ENCODE measurements at regions not wholly inside any gene's neighbourhood (a gene's known extent, or its start where the extent isn't known, plus 50 kb on each side); places are given as distances from the start of the nearest gene placed in this dataset.

DNA sequence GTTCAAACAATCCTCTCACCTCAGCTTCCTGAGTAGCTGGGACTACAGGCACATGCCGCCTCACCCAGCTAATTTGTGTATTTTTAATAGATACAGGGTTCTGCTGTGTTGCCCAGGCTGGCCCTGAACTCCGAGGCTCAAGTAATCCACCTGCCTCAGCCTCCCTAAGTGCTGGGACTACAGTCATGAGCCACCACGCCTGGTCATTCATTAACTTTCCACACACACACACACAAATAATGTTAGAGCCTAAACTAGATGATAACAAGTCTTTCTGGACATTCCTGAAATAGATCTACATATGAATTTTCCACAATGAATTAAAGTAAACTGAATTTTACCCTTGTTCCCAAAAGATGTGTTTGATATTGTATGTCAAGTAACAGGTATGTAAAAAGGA lies 776.0 kb downstream of the GALC start:
- H3K36me3 ChIP-seq: no peaks in the 10 kb centered on the region
- TF ChIP-seq CTCF (IDR thresholded peaks at IDR 0.05): no peak
- no peak for TF ChIP-seq POLR2A (IDR thresholded peaks at IDR 0.05)
- no peaks in the 10 kb centered on the region for H3K4me1 ChIP-seq
- H3K4me3 ChIP-seq (replicated peaks in 1 of 3): no peak overlapping the region
- H3K27me3 ChIP-seq: no peaks in the 10 kb centered on the region
- DNase-seq: no peak
- intact Hi-C loops (cut with DNase I): no loop called here
- H3K9me3 ChIP-seq: no peaks in the 10 kb centered on the region
- H3K27ac ChIP-seq: no peak overlapping the region
- 84 to 97% methylated on average over 3 of the region's 3 CpGs for WGBS, 2 donors

GRCh38 chr14:87214558-87214957 lies 778.4 kb downstream of the GALC start:
- no peak overlapping the region for H3K4me3 ChIP-seq (replicated peaks in 1 of 3)
- H3K4me1 ChIP-seq: no peaks in the 10 kb centered on the region
- H3K27me3 ChIP-seq: no peaks in the 10 kb centered on the region
- no peak overlapping the region for H3K27ac ChIP-seq
- intact Hi-C loops (cut with DNase I): no loop called here
- H3K9me3 ChIP-seq: no peaks in the 10 kb centered on the region
- no peaks in the 10 kb centered on the region for H3K36me3 ChIP-seq
- DNase-seq: no peak
- WGBS, 2 donors: 73 to 79% methylated on average over 1 of the region's 1 CpG
- no peak for TF ChIP-seq CTCF (IDR thresholded peaks at IDR 0.05)
- TF ChIP-seq POLR2A (IDR thresholded peaks at IDR 0.05): no peak

DNA sequence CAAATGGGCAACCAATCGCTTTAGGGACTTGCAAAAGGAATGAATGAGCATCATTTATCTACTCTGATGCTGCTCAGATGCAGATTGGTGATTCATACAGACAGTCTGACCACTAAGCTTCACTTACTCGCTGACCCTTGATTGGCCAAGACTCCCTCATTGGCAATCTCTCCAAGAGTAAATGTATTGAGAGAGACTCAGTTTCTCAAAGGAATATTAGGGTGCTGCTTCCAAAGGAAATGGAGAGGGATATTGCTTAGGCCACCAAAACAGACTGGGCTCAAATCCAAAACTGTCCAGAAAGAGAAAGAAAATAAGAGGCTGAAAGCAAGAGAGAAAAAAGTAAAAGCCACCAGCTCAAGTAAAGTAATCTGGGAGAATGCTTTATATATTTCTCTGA lies 785.2 kb downstream of the GALC start:
- H3K36me3 ChIP-seq: no peaks in the 10 kb centered on the region
- no peaks in the 10 kb centered on the region for H3K9me3 ChIP-seq
- no peaks in the 10 kb centered on the region for H3K4me1 ChIP-seq
- no peak for DNase-seq
- H3K27me3 ChIP-seq: no peaks in the 10 kb centered on the region
- 88 to 90% methylated on average over 2 of the region's 2 CpGs for WGBS, 2 donors
- H3K27ac ChIP-seq: no peak overlapping the region
- intact Hi-C loops (cut with DNase I): no loop called here
- H3K4me3 ChIP-seq (replicated peaks in 1 of 3): no peak overlapping the region
- TF ChIP-seq CTCF (IDR thresholded peaks at IDR 0.05) (no peak), POLR2A (IDR thresholded peaks at IDR 0.05) (no peak)

DNA sequence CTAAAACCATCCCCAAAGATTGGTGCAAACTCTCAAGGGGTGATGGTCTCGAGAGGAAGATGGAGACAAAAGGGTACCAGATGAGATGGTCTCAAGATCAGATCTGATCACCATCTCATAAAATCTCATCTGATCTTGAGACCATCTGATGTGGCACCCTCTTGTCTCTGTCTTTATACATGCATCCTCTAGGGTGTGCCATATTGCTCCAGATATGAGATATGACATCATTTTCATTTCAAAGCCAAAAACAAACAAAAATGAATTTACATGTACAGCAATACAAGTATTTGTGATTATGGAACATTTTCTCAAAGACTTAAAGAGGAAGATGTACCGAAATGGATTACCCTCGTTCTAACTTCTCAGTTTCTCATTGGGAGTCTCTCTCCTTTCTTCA lies 787.2 kb downstream of the GALC start:
- 81 to 90% methylated on average over 3 of the region's 3 CpGs for WGBS, 2 donors
- no peak for DNase-seq
- intact Hi-C loops (cut with DNase I): no loop called here

DNA sequence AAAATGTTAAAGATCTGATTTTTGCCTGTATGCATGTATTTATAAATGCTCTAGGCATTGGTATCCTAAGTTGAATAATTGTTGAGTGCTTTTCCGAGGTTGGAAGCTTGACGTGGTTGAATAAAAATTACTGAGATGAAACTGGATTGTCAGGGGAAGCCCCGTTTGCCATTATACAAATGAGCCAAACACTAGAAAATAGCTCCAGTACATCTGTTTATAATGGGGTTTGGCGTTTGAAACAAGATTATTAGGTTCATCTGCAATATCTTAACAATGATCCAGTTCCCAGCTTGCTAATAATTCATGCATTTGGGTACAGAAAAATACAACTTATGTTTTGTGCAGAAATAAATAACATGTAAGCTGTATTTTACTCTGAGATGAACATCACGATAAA lies 789.6 kb downstream of the GALC start:
- H3K4me1 ChIP-seq: no peaks in the 10 kb centered on the region
- TF ChIP-seq CTCF (IDR thresholded peaks at IDR 0.05) (no peak), POLR2A (IDR thresholded peaks at IDR 0.05) (no peak)
- no peak overlapping the region for H3K4me3 ChIP-seq (replicated peaks in 1 of 3)
- H3K9me3 ChIP-seq: no peaks in the 10 kb centered on the region
- DNase-seq: no peak
- intact Hi-C loops (cut with DNase I): no loop called here
- H3K27me3 ChIP-seq: no peaks in the 10 kb centered on the region
- WGBS, 2 donors: 79 to 81% methylated on average over 5 of the region's 5 CpGs
- no peak overlapping the region for H3K27ac ChIP-seq
- no peaks in the 10 kb centered on the region for H3K36me3 ChIP-seq

More for the DNA sequence above, 787.2 kb downstream of the GALC start:
- no peaks in the 10 kb centered on the region for H3K4me1 ChIP-seq
- TF ChIP-seq POLR2A (IDR thresholded peaks at IDR 0.05) (no peak), CTCF (IDR thresholded peaks at IDR 0.05) (no peak)
- H3K27me3 ChIP-seq: no peaks in the 10 kb centered on the region
- no peak overlapping the region for H3K27ac ChIP-seq
- H3K4me3 ChIP-seq (replicated peaks in 1 of 3): no peak overlapping the region
- H3K36me3 ChIP-seq: no peaks in the 10 kb centered on the region
- H3K9me3 ChIP-seq: no peaks in the 10 kb centered on the region

All from thyroid gland (tissue), 4 donors.